Right hindlimb (tissue), 1 donor: ENCODE measurements at regions not wholly inside any gene's neighbourhood (a gene's known extent, or its start where the extent isn't known, plus 50 kb on each side); places are given as distances from the start of the nearest gene placed in this dataset.
"Not testable (repeated sequence)": the region's sequence is repeated elsewhere in the genome, so short reads cannot be mapped to it uniquely, and the experiment has no call there.

Experiments
- DNase-seq: peaks from one replicate; pipeline ENCODE4 v3.0.0-alpha.2; 2018

DNA sequence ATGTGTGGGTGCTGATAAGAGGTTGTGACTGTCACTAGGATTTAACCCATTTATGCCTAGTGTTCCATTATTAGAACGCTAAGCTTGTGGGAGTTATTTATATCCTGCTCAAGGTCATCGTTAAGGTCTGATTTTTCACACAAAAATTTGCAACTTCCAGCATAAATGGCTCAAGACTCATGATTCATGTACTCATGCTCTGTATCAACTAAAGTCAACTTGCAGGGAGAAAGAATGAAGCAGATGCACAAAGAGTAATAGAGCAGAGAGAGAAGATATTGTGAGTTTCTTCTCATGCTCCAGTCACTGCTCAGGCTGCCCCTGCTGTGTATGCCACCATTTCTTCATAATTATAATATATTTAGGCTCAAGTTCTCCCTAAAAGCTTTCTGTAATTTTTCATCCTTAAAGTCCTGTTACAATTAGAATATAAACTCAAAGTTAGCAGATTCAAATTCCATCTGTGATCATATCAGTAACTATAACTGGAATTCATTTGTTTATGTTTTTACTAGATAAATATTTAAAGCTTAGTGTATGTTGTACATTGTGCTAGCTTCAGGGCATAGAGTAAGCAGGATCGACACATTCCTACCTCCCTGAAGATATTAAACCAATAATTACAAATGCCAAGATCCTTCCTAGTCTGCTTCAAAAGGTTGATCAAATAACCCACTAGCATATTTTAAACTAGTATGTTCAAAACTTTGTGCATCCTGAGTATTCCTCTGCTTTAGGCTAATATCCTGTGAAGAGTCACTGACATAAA is 136.7 kb downstream of the NUDT12 start:
- DNase-seq = no peak

DNA sequence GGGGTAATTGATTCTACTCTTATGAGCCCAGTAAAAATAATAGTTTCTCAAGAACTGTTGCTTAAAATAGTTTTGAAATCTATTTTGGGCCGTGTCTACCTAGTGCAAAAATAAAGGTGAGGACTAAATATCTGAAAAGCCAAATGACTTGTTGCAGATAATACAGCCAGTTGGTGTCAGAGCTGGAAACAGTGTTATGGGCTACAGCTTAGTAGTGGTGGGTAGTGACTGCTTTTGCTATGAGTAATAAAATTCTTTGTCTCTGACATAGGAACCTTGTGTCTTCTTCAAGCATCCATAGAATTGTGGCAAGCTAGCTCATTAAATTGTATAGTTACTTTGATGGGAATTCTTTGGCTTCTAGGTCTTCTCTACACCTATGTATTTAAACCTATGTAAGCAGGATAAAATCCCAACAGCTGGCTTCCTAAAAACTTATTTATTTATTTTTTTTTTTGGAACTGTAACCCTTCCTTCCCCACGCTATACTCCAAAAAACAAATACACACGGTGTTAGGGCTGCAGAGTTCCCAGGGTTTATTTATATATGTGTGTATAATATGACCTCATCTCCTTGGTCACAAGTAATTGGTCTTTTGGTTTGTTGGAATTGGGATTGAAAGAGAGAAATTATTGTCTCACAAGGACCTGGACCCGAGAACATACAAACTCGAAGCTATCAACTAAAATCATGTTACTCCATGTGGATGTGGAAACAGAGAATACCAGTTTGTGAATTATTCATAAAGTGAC is 138.0 kb downstream of the NUDT12 start:
- DNase-seq = no peak

- DNase-seq = no peak
Measured at GRCh38 chr5:103424026-103424425, 138.6 kb downstream of the NUDT12 start.

DNA sequence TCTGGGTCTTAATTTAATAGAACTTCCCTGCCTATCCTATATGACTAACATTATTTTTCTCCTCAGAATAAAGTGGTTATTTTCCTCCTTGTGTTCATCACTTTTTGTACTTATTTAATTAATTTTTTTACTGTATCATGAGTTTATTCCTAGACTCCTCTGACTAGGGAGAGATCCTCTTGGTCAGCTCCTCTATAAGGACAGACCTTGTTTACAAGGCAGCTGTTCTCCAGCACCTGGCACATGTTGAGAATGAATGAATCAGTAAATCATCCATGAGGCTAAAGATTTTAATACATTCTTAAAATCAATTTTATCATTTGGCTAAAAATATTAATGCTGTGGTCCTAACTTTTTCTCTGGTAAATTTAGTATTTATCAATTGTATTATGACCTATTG is 139.8 kb downstream of the NUDT12 start:
- no peak for DNase-seq

DNA sequence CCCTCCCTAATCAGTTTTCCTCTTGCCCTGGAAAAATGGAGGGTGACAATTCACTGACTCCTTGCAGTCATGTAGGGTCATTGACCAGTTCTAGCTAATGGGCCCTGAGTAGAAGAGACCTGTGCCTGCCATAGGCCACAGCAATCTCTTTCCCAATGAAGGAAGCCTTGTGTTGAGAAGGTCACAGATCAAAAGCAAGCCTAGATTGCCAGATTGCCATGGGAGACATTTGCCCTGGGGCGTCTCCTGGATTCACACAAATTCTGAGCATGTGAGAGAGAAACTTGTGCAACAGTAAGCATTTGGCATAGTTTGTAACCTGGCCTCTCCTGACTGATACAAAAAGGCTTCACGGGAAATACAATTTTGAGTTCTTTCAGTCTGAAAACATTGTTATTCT is 148.0 kb downstream of the NUDT12 start:
- no peak for DNase-seq

DNA sequence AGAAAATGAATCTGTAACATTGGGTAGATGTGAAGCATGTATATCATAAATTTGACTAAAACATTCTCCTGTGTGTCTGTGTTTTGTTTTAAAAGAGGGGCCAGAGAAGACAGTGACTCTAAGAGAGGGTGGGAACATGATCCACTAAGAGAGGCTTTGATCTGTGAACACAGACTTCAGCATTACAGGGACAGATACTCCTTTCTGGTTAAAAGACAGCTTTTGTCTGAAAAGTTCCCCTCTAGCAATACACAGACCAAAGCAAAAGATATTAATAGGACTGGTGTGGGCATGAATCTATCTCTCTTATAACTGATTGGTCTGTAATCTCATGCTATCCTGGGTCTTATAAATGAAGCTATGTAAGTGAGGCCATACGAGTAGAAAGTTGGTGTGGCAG is 150.9 kb downstream of the NUDT12 start:
- no peak for DNase-seq

GRCh38 chr5:103410172-103410571 is 151.6 kb downstream of the MACIR start:
- no peak for DNase-seq

GRCh38 chr5:103409013-103409670 is 150.6 kb downstream of the MACIR start:
- no peak for DNase-seq

DNA sequence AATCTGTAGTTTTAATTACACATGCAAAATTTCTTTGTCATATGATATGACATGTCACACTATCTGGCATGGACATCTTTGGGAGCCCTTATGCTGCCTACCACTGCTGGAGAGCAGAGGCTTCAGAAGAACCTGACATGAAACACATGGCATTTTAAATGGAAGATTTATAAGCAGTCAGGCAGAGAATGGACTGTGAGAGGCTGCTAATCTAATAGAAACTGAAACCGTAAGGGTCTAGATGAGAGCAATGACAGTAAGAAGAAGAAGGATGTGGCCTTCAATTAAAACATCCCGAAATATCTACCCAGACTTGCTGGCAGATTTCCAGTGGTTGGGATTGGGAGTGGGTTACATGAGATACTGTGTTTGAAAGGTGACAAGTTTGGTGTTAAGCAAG is 149.8 kb downstream of the MACIR start:
- no peak for DNase-seq

DNA sequence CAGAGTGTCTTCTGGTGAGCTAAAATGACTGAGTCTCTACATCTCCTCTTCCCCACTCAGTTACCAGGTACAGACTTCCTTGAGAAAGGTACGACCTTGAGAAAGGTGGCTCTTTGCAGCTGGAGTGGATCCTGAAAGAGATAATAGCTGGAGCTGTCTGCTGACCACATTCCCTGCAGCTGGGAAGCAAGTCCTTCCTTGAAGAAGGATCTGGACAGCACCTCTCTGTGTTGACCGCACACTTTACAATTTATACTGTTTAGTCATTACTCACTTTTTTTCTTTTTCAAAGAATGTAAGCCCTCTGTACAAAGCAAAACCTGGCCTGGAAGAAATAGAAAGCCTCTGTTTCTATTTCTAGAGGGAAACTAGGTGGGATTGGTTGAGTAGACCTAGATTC is 148.8 kb downstream of the MACIR start:
- DNase-seq = no peak

GRCh38 chr5:103404483-103404882 is 145.9 kb downstream of the MACIR start:
- no peak for DNase-seq

DNA sequence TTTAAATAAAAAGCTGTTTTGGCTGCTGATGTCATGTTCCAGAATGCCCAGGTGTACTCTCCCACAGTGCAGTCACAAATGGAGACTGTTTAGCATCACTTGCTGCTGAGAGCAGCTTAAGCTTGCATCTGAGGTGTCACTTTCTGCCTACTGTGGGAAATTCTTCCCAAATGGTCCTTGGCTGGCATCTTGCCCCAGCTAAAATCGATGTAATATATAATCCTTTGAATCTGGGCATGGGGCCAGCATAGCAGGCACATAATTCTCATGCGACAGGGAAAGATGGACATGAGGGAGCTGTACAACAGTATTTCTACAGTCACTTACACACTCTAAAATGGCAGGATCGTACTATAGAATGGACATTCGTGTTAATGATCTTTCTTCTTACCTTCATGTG is 144.3 kb downstream of the MACIR start:
- DNase-seq = no peak

DNA sequence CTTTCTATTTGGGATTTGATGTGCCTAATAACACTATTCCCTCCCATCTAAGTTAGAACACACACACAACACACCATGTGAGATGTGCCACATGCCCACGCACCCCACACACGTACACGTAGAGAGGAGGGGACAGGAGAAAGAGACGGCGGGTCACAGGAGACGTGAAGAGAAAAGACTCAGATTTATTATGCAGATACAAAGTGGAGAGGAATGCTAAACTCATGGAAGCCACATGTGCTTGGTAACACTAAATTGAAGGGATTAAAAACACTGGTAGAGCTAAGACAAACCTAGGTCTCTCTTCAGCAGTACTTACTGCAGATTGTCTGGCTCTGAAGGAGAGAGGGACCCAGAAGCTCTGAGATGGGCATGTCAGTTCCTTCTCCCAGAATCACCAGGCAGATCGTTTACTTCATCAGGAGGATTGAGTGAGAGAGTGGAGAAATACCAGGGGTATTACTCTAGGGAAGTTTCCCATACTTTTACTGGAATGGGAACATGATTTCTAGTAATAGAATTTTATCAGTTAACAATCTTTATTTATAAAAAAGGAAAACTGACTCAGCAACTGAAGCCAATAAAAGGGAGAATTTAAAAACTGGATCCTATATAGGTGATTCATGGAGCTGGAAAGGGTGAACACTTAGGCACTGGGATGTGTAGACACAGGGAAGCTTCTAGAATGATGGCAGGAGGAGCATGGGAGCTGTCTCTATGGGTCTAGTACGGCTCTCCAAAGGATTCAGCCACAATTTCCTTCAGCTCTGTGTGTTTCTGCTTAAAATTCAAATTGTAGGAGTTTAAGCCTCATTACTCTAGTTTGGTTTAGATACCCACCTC is 139.4 kb downstream of the MACIR start:
- DNase-seq = no peak

- no peak for DNase-seq
Measured at GRCh38 chr5:103394676-103395075, 136.1 kb downstream of the MACIR start.

DNA sequence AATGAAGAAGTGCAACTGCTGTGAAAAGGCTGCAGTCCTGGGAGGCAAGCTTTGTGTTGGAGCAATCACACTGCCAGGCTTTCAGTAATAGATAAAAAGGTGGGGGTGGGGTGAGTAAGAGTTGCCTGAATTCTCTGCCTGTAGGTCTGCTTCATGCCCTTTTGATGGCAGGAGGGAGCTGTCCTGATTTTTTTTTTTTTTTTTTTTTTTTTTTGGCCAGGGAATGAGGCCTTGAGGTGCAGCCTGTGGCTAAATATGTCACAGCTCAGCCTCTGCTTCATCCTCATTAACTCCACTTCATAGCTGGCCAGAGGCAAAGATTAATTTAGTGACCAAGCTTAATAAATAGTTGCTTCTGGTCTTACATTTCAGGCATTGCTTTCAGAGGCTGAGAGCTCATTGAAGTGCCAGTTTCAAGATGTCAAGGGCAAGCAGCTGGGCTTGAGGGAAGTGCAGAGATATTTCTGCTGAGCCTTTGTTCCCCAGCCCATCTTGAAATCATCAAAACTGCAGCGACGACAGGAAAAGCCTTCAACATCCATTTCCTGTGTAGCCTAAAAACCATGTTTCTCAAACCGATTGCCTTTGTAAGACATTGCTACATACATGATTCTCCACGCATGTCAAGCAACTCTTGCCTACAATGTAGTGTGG is 134.7 kb downstream of the MACIR start:
- peak; percentile 41 for DNase-seq

DNA sequence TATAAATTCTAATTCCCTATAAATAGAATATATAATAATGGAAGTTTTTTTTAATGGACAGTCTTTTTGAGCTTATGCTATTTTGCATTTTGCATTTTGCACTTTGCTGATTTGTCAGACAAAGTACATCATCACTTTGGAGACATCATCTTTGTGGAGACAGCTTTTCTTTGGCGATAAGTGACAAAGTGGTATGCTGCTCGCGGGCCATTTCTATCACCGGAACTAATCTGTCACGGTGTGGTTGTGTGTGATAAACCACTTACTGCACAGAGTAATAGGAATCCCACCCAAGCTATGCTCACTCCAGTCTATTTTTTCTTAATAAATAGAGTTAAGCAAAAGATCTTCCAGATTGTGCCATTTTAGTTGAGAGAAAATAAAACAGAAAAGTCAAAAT is 133.1 kb downstream of the MACIR start:
- no peak for DNase-seq

- DNase-seq = no peak
Measured at GRCh38 chr5:103389846-103390245, 131.3 kb downstream of the MACIR start.

- no peak for DNase-seq
Measured at GRCh38 chr5:103389357-103389756, 130.8 kb downstream of the MACIR start.

DNA sequence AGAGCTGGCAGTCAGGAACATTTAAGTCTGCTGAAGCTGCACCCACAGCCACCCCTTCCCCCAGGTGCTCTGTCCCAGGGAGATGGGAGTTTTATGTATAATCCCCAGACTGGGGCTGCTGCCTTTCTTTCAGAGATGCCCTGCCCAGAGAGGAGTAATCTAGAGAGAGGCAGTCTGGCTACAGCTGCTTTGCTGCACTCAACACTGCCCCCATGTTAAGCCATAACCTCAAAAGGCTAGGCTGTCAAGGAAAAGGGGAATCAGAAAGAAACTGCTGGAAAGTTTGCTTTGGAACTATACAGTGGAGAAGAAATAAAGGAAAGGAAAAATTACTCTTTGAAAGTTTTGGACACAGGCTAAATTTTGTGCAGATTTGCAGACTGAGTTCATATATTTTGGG is 127.2 kb downstream of the MACIR start:
- no peak for DNase-seq

DNA sequence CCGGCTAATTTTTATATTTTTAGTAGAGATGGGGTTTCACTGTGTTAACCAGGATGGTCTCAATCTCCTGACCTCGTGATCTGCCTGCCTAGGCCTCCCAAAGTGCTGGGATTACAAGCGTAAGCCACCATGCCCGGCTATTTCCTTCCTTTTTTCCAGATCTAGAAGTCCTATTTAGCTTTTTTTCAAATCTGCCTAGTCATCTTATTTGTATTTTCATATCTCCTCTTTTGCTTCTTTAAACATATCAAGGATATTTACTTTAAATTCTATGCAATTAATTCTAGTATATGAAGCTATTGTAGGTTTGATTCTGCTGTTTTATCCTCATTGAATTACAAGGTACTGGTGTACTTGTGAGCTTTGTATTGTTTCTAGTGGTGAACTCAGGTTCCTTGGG is 119.1 kb downstream of the MACIR start:
- not testable (repeated sequence) for DNase-seq

DNA sequence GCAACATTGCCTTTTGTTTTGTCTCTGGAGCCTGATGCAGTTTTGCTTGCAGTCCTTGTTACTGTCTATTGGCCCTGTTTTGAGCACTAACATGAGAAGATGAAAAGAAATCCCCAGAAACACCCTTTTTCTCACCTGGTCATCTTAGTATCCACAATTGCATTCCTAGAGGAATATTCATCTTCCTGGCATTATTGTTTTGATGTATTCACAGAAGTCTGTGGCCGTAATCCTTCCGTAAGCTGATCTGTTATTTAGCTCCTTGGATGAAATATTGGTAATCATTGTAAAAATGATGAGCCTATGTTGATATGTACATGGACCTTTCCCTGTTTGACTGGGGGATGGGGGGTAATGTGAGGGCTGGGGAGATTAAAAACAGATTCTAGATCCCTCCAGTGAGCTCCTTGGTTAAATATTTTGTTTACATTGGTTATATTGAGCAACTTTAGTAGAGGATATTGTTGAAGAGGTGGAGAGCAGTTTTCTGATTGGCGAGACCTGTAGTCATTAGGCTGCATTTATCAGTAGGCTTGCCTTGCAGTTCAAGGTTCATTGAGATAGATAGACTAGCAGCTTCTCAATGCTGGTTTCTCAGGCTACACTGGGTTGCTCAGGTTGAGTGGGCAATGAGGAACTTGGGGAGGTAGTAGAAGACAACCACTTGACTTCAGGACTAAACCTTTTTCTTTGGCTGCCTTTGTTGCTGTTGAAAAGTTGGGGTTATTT is 117.5 kb downstream of the MACIR start:
- no peak for DNase-seq

GRCh38 chr5:103375350-103375749 is 116.8 kb downstream of the MACIR start:
- no peak for DNase-seq
